ENCODE measurements at regions not wholly inside any gene's neighbourhood (a gene's known extent, or its start where the extent isn't known, plus 50 kb on each side); places are given as distances from the start of the nearest gene placed in this dataset.
"Not testable (repeated sequence)": the region's sequence is repeated elsewhere in the genome, so short reads cannot be mapped to it uniquely, and the experiment has no call there.

GRCh38 chr9:29416204-29416603 lies 1842.9 kb upstream of the C9orf72 start:
- H4K20me1 ChIP-seq (ENCODE audit: insufficient read depth, low read length) = no peaks in the 10 kb centered on the region
- H3K36me3 ChIP-seq (ENCODE audit: insufficient read depth, low read length) = no peaks in the 10 kb centered on the region
- TF ChIP-seq EZH2 (IDR thresholded peaks at IDR 0.05; ENCODE audit: borderline replicate concordance, low read length) = no peak
- TF ChIP-seq CTCF (IDR thresholded peaks at IDR 0.05; ENCODE audit: low read length) = no peak
- H3K9me2 ChIP-seq (ENCODE audit: low read depth, low read length) = no peaks in the 10 kb centered on the region
- H2AFZ ChIP-seq (ENCODE audit: low read length) = no peak overlapping the region
- no peaks in the 10 kb centered on the region for H3F3A ChIP-seq (ENCODE audit: insufficient read depth, low read length)
- no peak overlapping the region for H3K27ac ChIP-seq (ENCODE audit: low read depth, low read length, poor library complexity, severe bottlenecking)
- H3K4me2 ChIP-seq (ENCODE audit: low read length) = no peak overlapping the region
- peaks cover 3% of the 10 kb centered on the region for H3K4me1 ChIP-seq (ENCODE audit: insufficient read depth, low read length, severe bottlenecking)
- no peaks in the 10 kb centered on the region for H3K79me2 ChIP-seq (ENCODE audit: insufficient read depth, low read length)
- 0 out of 2 replicates have a peak, but pooled peaks cover 4% of the 10 kb centered on the region for H3K9me3 ChIP-seq (ENCODE audit: low read length)
- no peaks in the 10 kb centered on the region for H3K27me3 ChIP-seq (ENCODE audit: insufficient read depth, low read length)
- H3K4me3 ChIP-seq (ENCODE audit: low read depth, low read length, poor library complexity, severe bottlenecking) = no peak overlapping the region
- no peak overlapping the region for H3K9ac ChIP-seq (ENCODE audit: low read length)

- peak overlapping the region; percentile 28; the same call in 1 of the 2 replicates for H3K4me2 ChIP-seq (ENCODE audit: low read length)
- H3K9me2 ChIP-seq (ENCODE audit: low read depth, low read length) = no peaks in the 10 kb centered on the region
- H4K20me1 ChIP-seq (ENCODE audit: insufficient read depth, low read length) = no peaks in the 10 kb centered on the region
- no peak overlapping the region for H3K9ac ChIP-seq (ENCODE audit: low read length)
- H2AFZ ChIP-seq (ENCODE audit: low read length) = peak overlapping the region; percentile 77; the same call in 1 of the 2 replicates
- H3K9me3 ChIP-seq (ENCODE audit: low read length) = 0 out of 2 replicates have a peak, but pooled peaks cover 4% of the 10 kb centered on the region
- no peak overlapping the region for H3K4me3 ChIP-seq (ENCODE audit: low read depth, low read length, poor library complexity, severe bottlenecking)
- peak overlapping the region; percentile 68 for H3K27ac ChIP-seq (ENCODE audit: low read depth, low read length, poor library complexity, severe bottlenecking)
- H3K4me1 ChIP-seq (ENCODE audit: insufficient read depth, low read length, severe bottlenecking) = peaks cover 23% of the 10 kb centered on the region
- H3K79me2 ChIP-seq (ENCODE audit: insufficient read depth, low read length) = no peaks in the 10 kb centered on the region
- TF ChIP-seq EZH2 (IDR thresholded peaks at IDR 0.05; ENCODE audit: borderline replicate concordance, low read length) (no peak), CTCF (IDR thresholded peaks at IDR 0.05; ENCODE audit: low read length) (no peak)
- H3K27me3 ChIP-seq (ENCODE audit: insufficient read depth, low read length) = no peaks in the 10 kb centered on the region
- no peaks in the 10 kb centered on the region for H3K36me3 ChIP-seq (ENCODE audit: insufficient read depth, low read length)
- no peaks in the 10 kb centered on the region for H3F3A ChIP-seq (ENCODE audit: insufficient read depth, low read length)
Observed at GRCh38 chr9:29422438-29422837, 1849.2 kb upstream of the C9orf72 start.

GRCh38 chr9:29432191-29432590 lies 1858.9 kb upstream of the C9orf72 start:
- no peaks in the 10 kb centered on the region for H4K20me1 ChIP-seq (ENCODE audit: insufficient read depth, low read length)

DNA sequence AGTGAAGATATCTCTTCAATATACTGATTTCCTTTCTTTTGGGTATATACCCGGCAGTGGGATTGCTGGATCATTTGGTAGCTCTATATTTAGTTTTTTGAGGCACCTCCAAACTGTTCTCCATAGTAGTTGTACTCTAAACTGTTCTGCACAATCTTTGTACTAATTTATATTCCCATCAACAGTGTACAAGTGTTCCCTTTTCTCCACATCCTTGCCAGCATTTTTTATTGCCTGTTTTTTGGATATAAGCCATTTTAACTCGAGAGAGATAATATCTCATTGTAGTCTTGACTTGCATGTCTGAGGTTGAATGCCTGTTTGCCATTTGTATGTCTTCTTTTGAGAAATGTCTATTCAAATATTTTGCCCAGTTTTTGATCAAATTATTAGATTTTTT lies 1859.4 kb upstream of the C9orf72 start:
- not testable (repeated sequence) for H3K79me2 ChIP-seq (ENCODE audit: insufficient read depth, low read length); H3K9me2 ChIP-seq (ENCODE audit: low read depth, low read length); H3K4me3 ChIP-seq (ENCODE audit: low read depth, low read length, poor library complexity, severe bottlenecking); H3K27me3 ChIP-seq (ENCODE audit: insufficient read depth, low read length); H4K20me1 ChIP-seq (ENCODE audit: insufficient read depth, low read length); H2AFZ ChIP-seq (ENCODE audit: low read length); H3K4me2 ChIP-seq (ENCODE audit: low read length); H3K9me3 ChIP-seq (ENCODE audit: low read length); H3K9ac ChIP-seq (ENCODE audit: low read length); H3K36me3 ChIP-seq (ENCODE audit: insufficient read depth, low read length); H3F3A ChIP-seq (ENCODE audit: insufficient read depth, low read length); H3K27ac ChIP-seq (ENCODE audit: low read depth, low read length, poor library complexity, severe bottlenecking)
- H3K4me1 ChIP-seq (ENCODE audit: insufficient read depth, low read length, severe bottlenecking) = peaks cover 23% of the 10 kb centered on the region

More at GRCh38 chr9:29432191-29432590, 1858.9 kb upstream of the C9orf72 start:
- Histone ChIP-seq H3K27me3 (ENCODE audit: insufficient read depth, low read length) (no peaks in the 10 kb centered on the region), H3K79me2 (ENCODE audit: insufficient read depth, low read length) (no peaks in the 10 kb centered on the region), H3K36me3 (ENCODE audit: insufficient read depth, low read length) (no peaks in the 10 kb centered on the region), H3K9me2 (ENCODE audit: low read depth, low read length) (no peaks in the 10 kb centered on the region), H3K27ac (ENCODE audit: low read depth, low read length, poor library complexity, severe bottlenecking) (no peak overlapping the region), H2AFZ (ENCODE audit: low read length) (no peak overlapping the region), H3F3A (ENCODE audit: insufficient read depth, low read length) (no peaks in the 10 kb centered on the region), H3K4me3 (ENCODE audit: low read depth, low read length, poor library complexity, severe bottlenecking) (no peak overlapping the region), H3K9ac (ENCODE audit: low read length) (no peak overlapping the region), H3K9me3 (ENCODE audit: low read length) (0 out of 2 replicates have a peak, but pooled peaks cover 2% of the 10 kb centered on the region), H3K4me1 (ENCODE audit: insufficient read depth, low read length, severe bottlenecking) (peaks cover 18% of the 10 kb centered on the region), H3K4me2 (ENCODE audit: low read length) (no peak overlapping the region)
- TF ChIP-seq EZH2 (IDR thresholded peaks at IDR 0.05; ENCODE audit: borderline replicate concordance, low read length) = no peak
- TF ChIP-seq CTCF (IDR thresholded peaks at IDR 0.05; ENCODE audit: low read length) = no peak
